HepG2 (cell line): ENCODE measurements at regions not wholly inside any gene's neighbourhood (a gene's known extent, or its start where the extent isn't known, plus 50 kb on each side); places are given as distances from the start of the nearest gene placed in this dataset.

Experiments used
- ATAC-seq: fragments of 200-7000 bp; cut with Tn5 transposase; 3 replicates; pipeline ENCODE4 v1.9.1; 2020; ENCODE audit warnings: mild to moderate bottlenecking, moderate library complexity
- BruUV-seq: library from RNA; stranded (reverse); fragments of 400-500 nt; replicated peaks from 2 replicates; lab custom pipeline; 2021; lab: Mats Ljungman, UMichigan
- CTCF ChIA-PET: fragments of 300-600 bp; formaldehyde crosslinking; extraction: SDS; loops from one replicate; lab custom pipeline; 2021; ENCODE audit warnings: low total read pairs, inconsistent platforms, low intra/inter-chr PET ratio; lab: Yijun Ruan, JAX
- POLR2A ChIA-PET: fragments of 350-600 bp; sonication (Branson Sonifier 250); formaldehyde crosslinking; loops from one replicate; lab custom pipeline; 2020; ENCODE audit warnings: antibody characterized with exemption, inconsistent platforms; lab: Yijun Ruan, JAX
- DNase-seq: peaks from one replicate; pipeline ENCODE4 v3.0.0-alpha.2; 2015; ENCODE audit warnings: low spot score
- FAIRE-seq: peaks from 3 replicates; lab custom pipeline; 2011; peaks lifted over from hg19 to GRCh38; lab: Jason Lieb, UNC
- H2AFZ ChIP-seq: one replicate; pipeline ENCODE4 v1.6.1; 2011; ENCODE audit warnings: low read length, inconsistent platforms
- H3K27ac ChIP-seq: fragments of 300-600 bp; 3 replicates; pipeline ENCODE4 v1.8.0; 2011; ENCODE audit warnings: mixed run types, mild to moderate bottlenecking, mixed read lengths, low read length, inconsistent platforms; ENCODE audit not compliant: insufficient read depth; ENCODE audit errors: extremely low read length
- H3K27me3 ChIP-seq, 2 experiments: fragments of 200-600 bp in 1 of 2; 2 replicates in 1 of 2; 3 replicates in 1 of 2; pipeline versions ENCODE4 v1.6.0 to v1.8.0; 2011; ENCODE audit warnings: low read length in 2 of 2, mild to moderate bottlenecking in 2 of 2, moderate library complexity in 2 of 2, inconsistent platforms in 1 of 2; ENCODE audit not compliant: insufficient read depth in 2 of 2, control insufficient read depth in 1 of 2
- H3K36me3 ChIP-seq, 2 experiments: fragments of 200-600 bp in 1 of 2; replicated peaks in 1 of 2; 2 replicates in 1 of 2; 3 replicates in 1 of 2; pipeline versions ENCODE4 v1.5.1 to v1.8.0; 2011; ENCODE audit warnings: low read length in 2 of 2, inconsistent platforms in 1 of 2; ENCODE audit not compliant: insufficient read depth in 2 of 2, control insufficient read depth in 1 of 2
- H3K4me1 ChIP-seq: 2 replicates; pipeline ENCODE4 v1.5.1; 2012; ENCODE audit warnings: low read length, inconsistent platforms; ENCODE audit not compliant: insufficient read depth
- H3K4me2 ChIP-seq: 2 replicates; pipeline ENCODE4 v1.6.0; 2011; ENCODE audit warnings: low read depth, low read length, inconsistent platforms
- H3K4me3 ChIP-seq, 3 experiments: fragments of 200-600 bp in 1 of 3; sonication (generic), shearing (Covaris generic) in 1 of 3; replicated peaks in 1 of 3; 2 replicates each; pipeline ENCODE4 v1.5.1; 2011 to 2016; ENCODE audit warnings: low read length in 3 of 3, inconsistent platforms in 2 of 3, low read depth in 2 of 3, mild to moderate bottlenecking in 2 of 3, control low read depth in 1 of 3, mixed read lengths in 1 of 3; ENCODE audit not compliant: insufficient read depth in 1 of 3
- H3K79me2 ChIP-seq: one replicate; pipeline ENCODE4 v1.6.1; 2011; ENCODE audit warnings: low read length, inconsistent platforms; ENCODE audit not compliant: insufficient read depth
- H3K9ac ChIP-seq: 2 replicates; pipeline ENCODE4 v1.6.0; 2011; ENCODE audit warnings: mild to moderate bottlenecking, low read depth, low read length, inconsistent platforms; ENCODE audit not compliant: insufficient read depth
- H3K9me3 ChIP-seq: 2 replicates; pipeline ENCODE4 v1.5.1; 2012; ENCODE audit warnings: mild to moderate bottlenecking, low read length
- H4K20me1 ChIP-seq: 2 replicates; pipeline ENCODE4 v1.6.0; 2011; ENCODE audit warnings: inconsistent platforms, mild to moderate bottlenecking, low read length, moderate library complexity; ENCODE audit not compliant: insufficient read depth
- DMAP1 ChIP-seq: IDR thresholded peaks from 2 replicates; pipeline ENCODE4 v1.6.1; 2016
- E2F2 ChIP-seq: sonication (generic); formaldehyde crosslinking; IDR thresholded peaks from 2 replicates; pipeline ENCODE4 v1.4.0; 2020; ENCODE audit warnings: missing genetic modification reagents, borderline replicate concordance
- HMG20A ChIP-seq: IDR thresholded peaks from 2 replicates; pipeline ENCODE4 v1.6.1; 2016; ENCODE audit warnings: borderline replicate concordance
- JUND ChIP-seq: sonication (generic); formaldehyde crosslinking; IDR thresholded peaks from 2 replicates; pipeline ENCODE4 v1.8.0; 2022; ENCODE audit warnings: mild to moderate bottlenecking, missing genetic modification reagents
- NR2F1 ChIP-seq, 2 experiments: fragments of 450-650 bp in 1 of 2; formaldehyde crosslinking in 1 of 2; IDR thresholded peaks; 2 replicates each; pipeline versions ENCODE4 v1.5.0 to v1.6.1; 2016 to 2020; ENCODE audit warnings: mild to moderate bottlenecking in 1 of 2, missing compliant biosample characterization in 1 of 2, missing genetic modification reagents in 1 of 2, moderate library complexity in 1 of 2
- PITX1 ChIP-seq: sonication (generic); formaldehyde crosslinking; IDR thresholded peaks from 2 replicates; pipeline ENCODE4 v1.5.1; 2020; ENCODE audit warnings: mild to moderate bottlenecking, missing genetic modification reagents
- RARG ChIP-seq: sonication (generic); formaldehyde crosslinking; IDR thresholded peaks from 2 replicates; pipeline ENCODE4 v1.4.0; 2020; ENCODE audit warnings: low read depth, mild to moderate bottlenecking, missing genetic modification reagents
- RBM39 ChIP-seq: fragments of 200-400 bp; formaldehyde crosslinking; IDR thresholded peaks from one replicate; pipeline ENCODE4 v1.6.1; 2018; ENCODE audit warnings: antibody characterized with exemption, mild to moderate bottlenecking, low read depth, low read length; ENCODE audit not compliant: poor library complexity, severe bottlenecking
- REL ChIP-seq: sonication (generic); formaldehyde crosslinking; conservative IDR thresholded peaks from 2 replicates; pipeline ENCODE4 v1.8.0; 2022; ENCODE audit warnings: mild to moderate bottlenecking, missing genetic modification reagents, moderate library complexity
- SMC3 ChIP-seq: IDR thresholded peaks from 2 replicates; pipeline ENCODE4 v1.6.1; 2011; ENCODE audit warnings: low read length, improper control_type of control experiment
- SOX13 ChIP-seq, 3 experiments: fragments of 450-650 bp in 1 of 3; sonication (generic) in 1 of 3; formaldehyde crosslinking in 1 of 3; IDR thresholded peaks in 2 of 3; conservative IDR thresholded peaks in 1 of 3; 2 replicates each; pipeline versions ENCODE4 v1.5.0 to v1.6.1; 2016 to 2020; ENCODE audit warnings: antibody characterized with exemption in 1 of 3, mild to moderate bottlenecking in 1 of 3, missing compliant biosample characterization in 1 of 3, missing genetic modification reagents in 1 of 3, moderate library complexity in 1 of 3
- SYNCRIP ChIP-seq: fragments of 200-400 bp; formaldehyde crosslinking; IDR thresholded peaks from 2 replicates; pipeline ENCODE4 v1.6.1; 2018; ENCODE audit warnings: mild to moderate bottlenecking, low read depth, low read length; ENCODE audit not compliant: insufficient read depth
- TFAP4 ChIP-seq: sonication (generic); IDR thresholded peaks from 2 replicates; pipeline ENCODE4 v1.6.1; 2016; ENCODE audit warnings: low read depth, borderline replicate concordance
- ZFP41 ChIP-seq: sonication (generic); formaldehyde crosslinking; IDR thresholded peaks from 2 replicates; pipeline ENCODE4 v1.4.0; 2020; ENCODE audit warnings: mild to moderate bottlenecking, missing genetic modification reagents, borderline replicate concordance
- ZKSCAN1 ChIP-seq: fragments of 150-350 bp; IDR thresholded peaks from 2 replicates; pipeline ENCODE4 v1.6.1; 2014; ENCODE audit warnings: low read length
- ZNF101 ChIP-seq: sonication (generic); formaldehyde crosslinking; IDR thresholded peaks from 2 replicates; pipeline ENCODE4 v1.4.0; 2020; ENCODE audit warnings: mild to moderate bottlenecking, low read depth, missing genetic modification reagents, borderline replicate concordance
- ZNF496 ChIP-seq: sonication (generic); formaldehyde crosslinking; IDR thresholded peaks from 2 replicates; pipeline ENCODE4 v1.8.1; 2023; ENCODE audit warnings: mild to moderate bottlenecking, moderate library complexity, missing genetic modification reagents; ENCODE audit not compliant: insufficient replicate concordance
- WGBS: methylation state at CpG from one replicate; pipeline ENCODE4 v1.1.6; 2017; ENCODE audit warnings: low lambda C conversion rate; 5-methylcytosine and 5-hydroxymethylcytosine counted together
- in situ Hi-C: cut with HindIII; loops from 2 replicates; pipeline ENCODE4 v1.10.0; 2017; ENCODE audit warnings: low pct_unique_long_range_greater_than_20kb; ENCODE audit not compliant: extremely low pct_ligation_motif_present
- intact Hi-C: fragments of 100-400 bp; cut with micrococcal nuclease; formaldehyde crosslinking; loops from one replicate; pipeline ENCODE4 v1.10.0; 2022; ENCODE audit not compliant: unreplicated experiment
- TF ChIP-seq, protein P1 (sequence below): IDR thresholded peaks from 2 replicates; pipeline ENCODE4 v1.6.1; 2016
- TF ChIP-seq, protein P2 (sequence below): sonication (generic); formaldehyde crosslinking; IDR thresholded peaks from 2 replicates; pipeline ENCODE4 v1.4.0; 2020; ENCODE audit warnings: mild to moderate bottlenecking, low read depth, missing genetic modification reagents

DNA sequence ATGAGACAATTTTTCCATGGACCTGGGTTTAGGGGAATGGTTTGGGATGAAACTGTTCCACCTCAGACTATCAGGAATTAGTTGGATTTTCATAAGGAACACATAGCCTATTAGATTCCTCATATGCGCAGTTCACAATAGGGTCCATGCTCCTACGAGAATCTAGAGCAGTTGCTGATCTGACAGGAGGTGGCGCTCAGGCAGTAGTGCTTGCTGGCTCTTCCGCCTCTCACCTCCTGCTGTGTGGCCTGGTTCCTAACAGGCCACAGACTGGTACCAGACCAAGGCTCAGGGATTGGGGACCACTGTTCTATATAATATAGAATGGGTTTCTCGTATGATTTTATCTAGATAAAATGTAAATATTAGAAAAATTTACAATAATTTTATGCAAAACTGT is 338.7 kb downstream of the CPS1 start (continued):
- no peak for TF ChIP-seq RARG (CRISPR knock-in tag)
- no peak for TF ChIP-seq RBM39
- no peak for TF ChIP-seq ZFP41
- no peak for TF ChIP-seq NR2F1 (CRISPR knock-in tag; IDR thresholded peaks at IDR 0.05)
- TF ChIP-seq PITX1 (CRISPR knock-in tag), result no peak
- peak; percentile 38 for TF ChIP-seq SMC3

DNA sequence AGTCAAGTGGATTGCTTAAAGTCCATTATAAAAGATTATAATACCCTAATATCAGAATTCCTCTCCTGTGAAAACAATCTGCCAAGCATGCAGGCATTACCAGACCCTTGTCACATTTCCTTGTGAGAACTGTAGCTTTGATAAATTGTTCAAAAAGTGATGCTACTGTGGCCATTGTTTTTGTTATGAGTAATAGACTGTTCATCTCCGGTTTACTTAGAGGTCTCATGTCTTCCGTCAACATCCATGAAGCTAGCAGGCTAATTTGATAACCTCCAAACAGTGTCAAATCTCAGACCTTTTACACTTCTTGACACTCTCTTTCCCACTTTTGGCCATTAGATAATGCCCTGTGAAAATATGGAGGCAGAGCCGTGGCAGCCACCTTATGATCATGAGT is 342.7 kb downstream of the CPS1 start:
- H3K4me3 ChIP-seq, result no peak overlapping the region; a peak in 1 of 6 replicates
- H3K79me2 ChIP-seq, result no peaks in the 10 kb centered on the region
- H3K4me2 ChIP-seq, result no peak overlapping the region
- POLR2A ChIA-PET, result no interaction called here
- BruUV-seq, result no TSS peak
- intact Hi-C loops, result no loop called here
- ATAC-seq (peak; percentile 33; the same call in 1 of the 3 replicates), FAIRE-seq (no peak), DNase-seq (peak; percentile 30)
- no peak overlapping the region for H3K27ac ChIP-seq
- in situ Hi-C loops, result loop anchor here (10.0 kb wide), 1 partner anchor 136 kb away; no protein-coding TSS in a partner anchor
- H3K27me3 ChIP-seq, result no peaks in the 10 kb centered on the region
- CTCF ChIA-PET, result no interaction called here
- H3K4me1 ChIP-seq, result peaks cover 14% of the 10 kb centered on the region; the same call in 1 of the 2 replicates
- H3K9ac ChIP-seq, result no peak overlapping the region
- no peak overlapping the region for H2AFZ ChIP-seq
- no peaks in the 10 kb centered on the region for H3K36me3 ChIP-seq
- WGBS, result 6% methylated on average over 3 of the region's 3 CpGs
- no peaks in the 10 kb centered on the region for H4K20me1 ChIP-seq
- no peaks in the 10 kb centered on the region for H3K9me3 ChIP-seq
- TF ChIP-seq REL (no peak), ZKSCAN1 (no peak), TFAP4 (no peak), DMAP1 (no peak), E2F2 (CRISPR knock-in tag) (no peak), SOX13 (IDR thresholded peaks at IDR 0.05) (no peak), SOX13 (CRISPR knock-in tag; conservative IDR thresholded peaks at IDR 0.05 in 1 of 2, IDR thresholded peaks at IDR 0.05 in 1 of 2) (0 out of 4 replicates have a peak, but pooled peaks of 1 of the 2 experiments have one; percentile 39), HMG20A (CRISPR knock-in tag) (peak; percentile 21; the same call in 1 of the 2 replicates), ZNF101 (CRISPR knock-in tag) (no peak), JUND (CRISPR knock-in tag) (no peak), SYNCRIP (no peak), ZNF496 (no peak)
- TF ChIP-seq, protein P1, sequence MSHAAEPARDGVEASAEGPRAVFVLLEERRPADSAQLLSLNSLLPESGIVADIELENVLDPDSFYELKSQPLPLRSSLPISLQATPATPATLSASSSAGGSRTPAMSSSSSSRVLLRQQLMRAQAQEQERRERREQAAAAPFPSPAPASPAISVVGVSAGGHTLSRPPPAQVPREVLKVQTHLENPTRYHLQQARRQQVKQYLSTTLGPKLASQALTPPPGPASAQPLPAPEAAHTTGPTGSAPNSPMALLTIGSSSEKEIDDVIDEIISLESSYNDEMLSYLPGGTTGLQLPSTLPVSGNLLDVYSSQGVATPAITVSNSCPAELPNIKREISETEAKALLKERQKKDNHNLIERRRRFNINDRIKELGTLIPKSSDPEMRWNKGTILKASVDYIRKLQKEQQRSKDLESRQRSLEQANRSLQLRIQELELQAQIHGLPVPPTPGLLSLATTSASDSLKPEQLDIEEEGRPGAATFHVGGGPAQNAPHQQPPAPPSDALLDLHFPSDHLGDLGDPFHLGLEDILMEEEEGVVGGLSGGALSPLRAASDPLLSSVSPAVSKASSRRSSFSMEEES, result 0 out of 2 replicates have a peak, but pooled peaks have one; percentile 23
- TF ChIP-seq, protein P2, sequence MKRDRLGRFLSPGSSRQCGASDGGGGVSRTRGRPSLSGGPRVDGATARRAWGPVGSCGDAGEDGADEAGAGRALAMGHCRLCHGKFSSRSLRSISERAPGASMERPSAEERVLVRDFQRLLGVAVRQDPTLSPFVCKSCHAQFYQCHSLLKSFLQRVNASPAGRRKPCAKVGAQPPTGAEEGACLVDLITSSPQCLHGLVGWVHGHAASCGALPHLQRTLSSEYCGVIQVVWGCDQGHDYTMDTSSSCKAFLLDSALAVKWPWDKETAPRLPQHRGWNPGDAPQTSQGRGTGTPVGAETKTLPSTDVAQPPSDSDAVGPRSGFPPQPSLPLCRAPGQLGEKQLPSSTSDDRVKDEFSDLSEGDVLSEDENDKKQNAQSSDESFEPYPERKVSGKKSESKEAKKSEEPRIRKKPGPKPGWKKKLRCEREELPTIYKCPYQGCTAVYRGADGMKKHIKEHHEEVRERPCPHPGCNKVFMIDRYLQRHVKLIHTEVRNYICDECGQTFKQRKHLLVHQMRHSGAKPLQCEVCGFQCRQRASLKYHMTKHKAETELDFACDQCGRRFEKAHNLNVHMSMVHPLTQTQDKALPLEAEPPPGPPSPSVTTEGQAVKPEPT (CRISPR knock-in tag), result no peak
